HG02678 (cell line): ENCODE measurements at regions not wholly inside any gene's neighbourhood (a gene's known extent, or its start where the extent isn't known, plus 50 kb on each side); places are given as distances from the start of the nearest gene placed in this dataset.
"Not testable (repeated sequence)": the region's sequence is repeated elsewhere in the genome, so short reads cannot be mapped to it uniquely, and the experiment has no call there.

ENCODE experiments used
- ATAC-seq: cut with Tn5 transposase; IDR thresholded peaks from one replicate; pipeline ENCODE4 v1.9.1; 2021; ENCODE audit warnings: mild to moderate bottlenecking, moderate library complexity; ENCODE audit not compliant: unreplicated experiment

- no peak for ATAC-seq
These were observed 940.8 kb downstream of the SLC6A15 start for GRCh38 chr12:83971781-83972180.

GRCh38 chr12:83960767-83961166 is 951.8 kb downstream of the SLC6A15 start:
- ATAC-seq, result no peak

DNA sequence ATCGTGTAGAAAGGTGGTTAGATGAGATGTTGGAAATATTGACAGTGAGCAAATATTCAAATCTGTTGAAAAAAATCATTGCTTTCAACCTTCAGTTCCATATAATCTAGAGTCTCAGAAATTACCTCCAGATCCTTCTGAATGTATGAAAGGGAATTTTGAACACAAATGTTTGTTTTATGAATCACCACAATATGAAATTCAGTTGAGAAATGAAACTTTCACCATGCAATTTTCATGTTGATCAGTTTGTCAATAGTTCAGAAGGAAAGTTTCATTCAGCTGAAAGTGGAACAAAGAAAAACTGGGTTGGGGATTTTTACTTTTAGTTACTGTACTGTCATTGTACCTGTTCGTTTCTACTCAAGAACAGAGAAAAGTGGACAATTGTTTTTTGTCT is 953.6 kb downstream of the SLC6A15 start:
- ATAC-seq, result no peak

- no peak for ATAC-seq
These were observed 957.5 kb downstream of the SLC6A15 start for GRCh38 chr12:83954956-83955601.

DNA sequence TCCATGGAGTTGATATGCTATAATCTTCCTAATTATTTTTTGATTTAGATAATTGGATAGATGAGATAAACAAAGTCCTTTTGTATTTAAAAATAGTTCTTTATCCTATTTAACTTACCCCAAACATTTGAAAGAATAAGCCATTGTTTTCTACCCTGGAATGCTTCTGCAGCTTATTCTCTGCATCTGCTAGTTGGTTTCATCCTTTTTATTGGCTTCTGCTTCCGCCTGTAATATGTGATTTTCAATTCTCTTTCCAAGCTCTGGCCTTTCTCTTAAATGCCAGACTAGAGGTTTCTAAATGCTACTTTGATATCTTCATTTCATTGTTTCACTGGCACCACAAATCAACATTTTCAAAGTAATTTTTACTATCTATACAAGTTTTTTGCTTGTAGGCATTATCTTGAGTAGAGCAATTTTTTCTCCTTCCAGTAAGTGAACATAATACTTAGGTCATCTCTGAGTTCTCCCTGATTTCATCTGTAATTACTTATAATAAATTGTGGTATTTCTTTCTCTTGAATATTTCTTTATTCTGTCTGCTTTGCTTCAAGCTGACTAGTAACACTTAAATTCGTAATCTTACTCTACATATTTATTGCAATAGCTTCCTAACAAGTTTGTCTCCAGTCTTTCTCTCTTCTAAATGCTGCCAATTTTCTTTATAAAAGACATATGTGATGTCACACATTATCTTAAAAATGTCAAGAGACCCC is 958.4 kb downstream of the SLC6A15 start:
- no peak for ATAC-seq

GRCh38 chr12:83945871-83946270 is 966.7 kb downstream of the SLC6A15 start:
- no peak for ATAC-seq

- ATAC-seq, result no peak
These were observed 972.9 kb downstream of the SLC6A15 start for GRCh38 chr12:83939718-83940117.

DNA sequence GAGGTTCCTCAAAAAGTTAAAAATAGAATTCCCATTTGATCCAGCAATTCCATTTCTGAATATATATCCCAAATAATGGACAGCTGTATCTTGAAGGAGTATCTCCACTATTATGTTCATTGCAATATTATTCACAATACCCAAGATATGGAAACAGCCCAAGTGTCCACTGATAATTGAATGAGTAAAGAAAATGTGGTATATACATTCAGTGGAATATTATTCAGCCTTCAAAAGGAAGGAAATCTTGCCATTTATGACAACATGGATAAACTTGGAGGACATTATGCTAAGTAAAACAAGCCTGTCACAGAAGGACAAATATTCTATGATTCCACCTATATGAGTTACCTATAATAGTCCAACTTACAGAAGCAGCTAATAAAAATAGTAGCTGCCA is 979.0 kb downstream of the SLC6A15 start:
- no peak for ATAC-seq

- no peak for ATAC-seq
These were observed 980.6 kb downstream of the SLC6A15 start for GRCh38 chr12:83932011-83932410.

DNA sequence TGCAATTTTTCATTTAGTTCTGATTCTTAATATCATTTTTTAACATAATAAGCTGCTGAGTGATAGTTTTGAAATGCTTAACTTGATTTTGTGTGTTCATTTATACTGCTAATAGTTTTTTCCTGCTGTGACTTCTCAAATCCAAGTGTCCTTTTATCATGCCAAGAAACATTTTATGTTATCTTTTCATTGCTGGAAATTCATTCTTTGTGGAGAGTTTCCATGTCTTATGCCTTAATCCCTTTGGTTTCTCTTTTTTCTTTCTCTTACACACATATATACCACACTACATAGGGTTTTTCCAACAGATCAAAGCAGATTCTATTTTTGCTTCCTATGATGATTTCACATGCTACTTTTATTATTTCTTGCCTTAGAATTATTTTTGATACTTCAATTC is 981.1 kb downstream of the SLC6A15 start:
- no peak for ATAC-seq

- ATAC-seq, result not testable (repeated sequence)
These were observed 982.8 kb downstream of the SLC6A15 start for GRCh38 chr12:83929792-83930191.

DNA sequence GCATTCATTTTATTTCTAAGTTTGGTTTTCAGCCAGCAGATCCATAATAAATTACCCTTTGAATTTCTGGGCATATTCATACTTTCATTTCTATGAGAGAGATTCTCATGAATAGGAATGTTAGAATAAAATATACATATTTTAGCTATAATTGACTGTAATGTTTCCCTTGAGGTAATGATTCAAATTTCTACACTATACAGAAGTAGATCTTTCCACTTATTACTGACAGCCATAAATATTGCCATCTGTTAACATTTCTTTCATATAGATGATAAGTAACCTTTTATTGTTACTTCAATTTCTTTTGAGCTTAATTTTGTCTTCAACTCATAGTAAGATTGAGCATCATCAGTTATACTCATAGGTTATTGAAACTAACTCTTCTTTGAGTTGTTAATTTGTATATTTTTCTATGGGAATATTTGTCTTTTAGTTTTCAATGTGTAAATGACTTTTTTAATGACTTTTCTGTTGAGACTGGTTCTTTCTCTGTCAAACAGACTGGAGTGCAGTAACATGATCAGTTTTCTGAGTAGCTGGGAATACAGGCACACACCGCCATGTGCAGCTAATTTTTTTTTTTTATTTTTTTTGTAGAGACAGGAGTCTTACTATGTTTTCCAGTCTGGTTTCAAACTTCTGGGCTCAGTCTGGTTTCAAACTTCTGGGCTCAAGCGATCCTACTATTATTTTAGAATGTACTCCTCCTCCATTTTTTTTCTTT is 991.6 kb downstream of the SLC6A15 start:
- no peak for ATAC-seq

DNA sequence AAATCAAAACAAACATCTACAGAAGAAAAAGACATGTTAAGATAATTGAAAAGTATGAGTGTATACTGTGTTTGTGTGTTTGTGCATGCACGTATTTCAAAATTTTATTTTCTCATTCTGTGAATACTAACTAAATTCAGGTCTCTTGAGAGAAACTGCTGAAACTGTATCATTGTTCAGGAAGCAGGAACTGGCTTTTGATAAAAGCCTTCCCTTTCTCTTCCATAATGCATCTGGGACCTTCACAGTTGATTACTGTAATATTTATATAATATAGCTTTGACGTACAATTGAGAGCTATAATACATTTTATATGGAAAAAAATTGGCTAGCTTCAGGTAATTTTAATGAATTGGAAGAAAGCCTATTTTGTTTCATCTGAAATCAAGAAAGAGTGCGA is 993.5 kb downstream of the SLC6A15 start:
- ATAC-seq, result no peak

- ATAC-seq, result no peak
These were observed 1008.4 kb downstream of the SLC6A15 start for GRCh38 chr12:83904175-83904574.

- no peak for ATAC-seq
These were observed 1016.2 kb downstream of the SLC6A15 start for GRCh38 chr12:83896416-83896815.

- ATAC-seq, result no peak
These were observed 1019.5 kb downstream of the SLC6A15 start for GRCh38 chr12:83893101-83893500.

- ATAC-seq, result no peak
These were observed 1022.9 kb downstream of the SLC6A15 start for GRCh38 chr12:83889745-83890144.

DNA sequence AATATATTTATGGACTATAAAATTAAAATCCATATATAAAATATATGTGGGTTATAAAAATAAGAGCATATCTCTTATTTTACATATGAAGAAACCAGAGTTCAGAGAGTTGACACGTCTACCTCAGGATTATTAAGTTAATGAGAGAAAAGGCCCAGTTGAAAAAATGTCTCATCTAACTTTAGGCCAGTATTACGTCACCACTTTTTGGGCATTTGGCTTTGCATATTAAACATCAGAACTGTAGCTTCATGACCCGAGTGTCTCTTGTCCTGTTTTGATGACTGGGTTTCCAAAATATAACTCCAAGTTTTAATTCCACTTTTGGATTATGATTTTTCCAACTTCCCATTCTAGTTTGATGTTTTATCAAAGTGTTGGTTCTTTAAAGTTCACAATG is 1026.1 kb downstream of the SLC6A15 start:
- ATAC-seq, result no peak

GRCh38 chr12:83870921-83871599 is 1041.5 kb downstream of the SLC6A15 start:
- not testable (repeated sequence) for ATAC-seq

- ATAC-seq, result no peak
These were observed 1046.1 kb downstream of the SLC6A15 start for GRCh38 chr12:83866477-83866876.

DNA sequence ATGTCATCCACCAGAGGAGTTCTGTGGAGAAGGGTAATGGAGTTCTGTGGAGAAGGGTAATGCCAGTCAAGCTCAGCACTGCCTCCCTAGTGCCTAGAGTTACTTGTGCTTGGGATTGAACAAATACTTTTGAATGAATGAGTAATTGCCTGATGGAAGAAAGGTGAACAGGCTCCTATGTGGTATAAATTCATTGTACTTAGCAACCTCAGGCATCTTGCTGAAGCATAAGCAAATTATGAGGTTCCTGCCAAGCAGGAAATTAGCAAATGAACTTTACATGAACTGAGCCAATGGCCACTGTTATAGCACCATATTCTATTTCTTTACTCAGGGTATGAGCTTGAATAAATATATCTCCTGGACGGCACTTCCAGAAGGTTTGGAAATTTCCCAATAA is 1047.2 kb downstream of the SLC6A15 start:
- no peak for ATAC-seq
